ENCODE measurements at regions not wholly inside any gene's neighbourhood (a gene's known extent, or its start where the extent isn't known, plus 50 kb on each side); places are given as distances from the start of the nearest gene placed in this dataset.

DNA sequence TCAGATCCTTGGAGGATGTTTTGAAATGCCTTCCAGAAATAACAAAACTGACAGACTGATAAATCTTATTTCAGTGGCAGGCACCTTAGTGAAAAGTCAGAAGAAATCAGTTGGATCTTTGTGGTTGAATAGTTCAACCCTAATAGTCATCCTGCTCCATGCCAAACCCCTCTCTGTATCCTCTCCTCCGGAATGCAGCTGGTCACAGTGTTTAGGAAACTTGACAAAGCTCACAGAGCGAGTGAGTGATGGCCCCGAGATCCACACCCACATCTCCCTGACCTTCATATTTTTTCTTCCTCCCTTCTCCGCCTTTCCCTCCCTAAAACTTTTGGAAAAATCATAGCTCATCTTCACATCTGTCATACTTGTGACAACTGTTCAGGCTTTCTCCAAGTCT lies 464.8 kb upstream of the CDH4 start:
- no peak overlapping the region for H3K18ac ChIP-seq (ENCODE audit: extremely low read depth, low read length)
- no peak overlapping the region for H3K4me3 ChIP-seq (ENCODE audit: extremely low read depth in 1 of 4, insufficient read depth in 2 of 4, low read depth in 3 of 4, low read length in 4 of 4)
- H3K9me3 ChIP-seq (ENCODE audit: insufficient read depth in 2 of 2, low read depth in 1 of 2, low read length in 1 of 2) = no peaks in the 10 kb centered on the region
- H2BK120ac ChIP-seq (replicated peaks; ENCODE audit: low read depth, low read length) = no peak overlapping the region
- H3K4me1 ChIP-seq (replicated peaks in 1 of 4; ENCODE audit: control insufficient read depth in 3 of 4, insufficient read depth in 4 of 4, low read length in 3 of 4) = peaks cover 0 to 10% (median 0%) of the 10 kb centered on the region in 4 experiments; a peak in 4 of 7 replicates
- no peak overlapping the region for H2AK5ac ChIP-seq (ENCODE audit: low read depth, low read length)
- no peak overlapping the region for H3K14ac ChIP-seq (ENCODE audit: insufficient read length)
- H2BK15ac ChIP-seq (ENCODE audit: low read length) = no peak overlapping the region
- peaks cover 0 to 2% of the 10 kb centered on the region in 2 experiments for H4K20me1 ChIP-seq (replicated peaks in 1 of 2; ENCODE audit: control insufficient read depth in 1 of 2, insufficient read depth in 2 of 2, low read length in 2 of 2)
- H3K79me1 ChIP-seq (ENCODE audit: low read depth, low read length) = no peaks in the 10 kb centered on the region
- no peak overlapping the region for H3K56ac ChIP-seq (replicated peaks; ENCODE audit: insufficient read length, low read depth, low read length)
- no peak for DNase-seq (ENCODE audit: low read depth in 1 of 2, low spot score in 2 of 2)
- no peak overlapping the region for H4K5ac ChIP-seq (ENCODE audit: insufficient read length, low read depth, low read length)
- no peak overlapping the region for H3K27ac ChIP-seq (ENCODE audit: low read depth, low read length)
- ChIA-PET POLR2A (ENCODE audit: partially characterized antibody) (no interaction called here), CTCF (ENCODE audit: partially characterized antibody) (interaction anchor here (1.3 kb wide), 1 partner anchor 9 kb away, joined by 4 read pairs; no protein-coding TSS in a partner anchor)
- H3K27me3 ChIP-seq (replicated peaks in 1 of 4; ENCODE audit: control insufficient read depth in 3 of 4, extremely low read depth in 1 of 4, insufficient read depth in 3 of 4, low read length in 3 of 4) = no peaks in the 10 kb centered on the region; a peak in 1 of 7 replicates
- no peak overlapping the region for H3K4ac ChIP-seq (replicated peaks; ENCODE audit: insufficient read length, low read depth, low read length)
- no peak for FAIRE-seq
- no peak overlapping the region for H2BK20ac ChIP-seq (ENCODE audit: low read length)
- H4K8ac ChIP-seq (ENCODE audit: extremely low read depth, insufficient read depth, low read length) = no peak overlapping the region
- H4K91ac ChIP-seq (replicated peaks; ENCODE audit: insufficient read length, low read length) = no peak overlapping the region
- no peaks in the 10 kb centered on the region for H3K79me2 ChIP-seq (ENCODE audit: control insufficient read depth in 1 of 2, insufficient read depth in 2 of 2, low read length in 2 of 2)
- 71% methylated on average over 4 of the region's 4 CpGs; no CpG with 5 or more reads in 1 of the 2 experiments for WGBS, 2 experiments (ENCODE audit: extremely low coverage in 1 of 2, insufficient coverage in 1 of 2, insufficient read length in 1 of 2, insufficient replicate concordance in 2 of 2, low coverage in 1 of 2, low lambda C conversion rate in 2 of 2, missing lambda C conversion rate in 1 of 2)
- H3K4me2 ChIP-seq (ENCODE audit: insufficient read depth in 1 of 2, low read depth in 2 of 2, low read length in 2 of 2) = no peak overlapping the region
- no peak overlapping the region for H2AFZ ChIP-seq (ENCODE audit: low read length)
- no peak overlapping the region for H2BK5ac ChIP-seq (ENCODE audit: low read depth, low read length)
- peaks cover 2% of the 10 kb centered on the region for H3K23me2 ChIP-seq (ENCODE audit: low read depth, low read length)
- H3K9ac ChIP-seq (replicated peaks in 1 of 4; ENCODE audit: extremely low read depth in 1 of 4, low read depth in 3 of 4, low read length in 3 of 4) = no peak overlapping the region
- H2BK12ac ChIP-seq (ENCODE audit: low read depth, low read length) = no peak overlapping the region
- no peak overlapping the region for H3K23ac ChIP-seq (ENCODE audit: insufficient read length)
- H3K36me3 ChIP-seq (ENCODE audit: control insufficient read depth in 2 of 4, insufficient read depth in 4 of 4, low read length in 3 of 4) = no peaks in the 10 kb centered on the region
- TF ChIP-seq TAF1 (IDR thresholded peaks at IDR 0.05; ENCODE audit: low read depth, low read length) = no peak
- no peak for TF ChIP-seq SIN3A (conservative IDR thresholded peaks at IDR 0.05 in 1 of 2, IDR thresholded peaks at IDR 0.05 in 1 of 2; ENCODE audit: low read depth in 1 of 2, low read length in 2 of 2)
- no peak for TF ChIP-seq RBBP5 (IDR thresholded peaks at IDR 0.05; ENCODE audit: borderline replicate concordance, low read depth, low read length)
- TF ChIP-seq, protein P1, sequence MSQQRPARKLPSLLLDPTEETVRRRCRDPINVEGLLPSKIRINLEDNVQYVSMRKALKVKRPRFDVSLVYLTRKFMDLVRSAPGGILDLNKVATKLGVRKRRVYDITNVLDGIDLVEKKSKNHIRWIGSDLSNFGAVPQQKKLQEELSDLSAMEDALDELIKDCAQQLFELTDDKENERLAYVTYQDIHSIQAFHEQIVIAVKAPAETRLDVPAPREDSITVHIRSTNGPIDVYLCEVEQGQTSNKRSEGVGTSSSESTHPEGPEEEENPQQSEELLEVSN (IDR thresholded peaks at IDR 0.05) = no peak
- TF ChIP-seq, protein P2, sequence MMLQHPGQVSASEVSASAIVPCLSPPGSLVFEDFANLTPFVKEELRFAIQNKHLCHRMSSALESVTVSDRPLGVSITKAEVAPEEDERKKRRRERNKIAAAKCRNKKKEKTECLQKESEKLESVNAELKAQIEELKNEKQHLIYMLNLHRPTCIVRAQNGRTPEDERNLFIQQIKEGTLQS (IDR thresholded peaks at IDR 0.05; ENCODE audit: insufficient read depth, low read depth, low read length) = no peak
- no peak for TF ChIP-seq MAFK (IDR thresholded peaks at IDR 0.05; ENCODE audit: low read depth, low read length)
- TF ChIP-seq, protein P3, sequence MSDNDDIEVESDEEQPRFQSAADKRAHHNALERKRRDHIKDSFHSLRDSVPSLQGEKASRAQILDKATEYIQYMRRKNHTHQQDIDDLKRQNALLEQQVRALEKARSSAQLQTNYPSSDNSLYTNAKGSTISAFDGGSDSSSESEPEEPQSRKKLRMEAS (IDR thresholded peaks at IDR 0.05) = no peak
- TF ChIP-seq, protein P4, sequence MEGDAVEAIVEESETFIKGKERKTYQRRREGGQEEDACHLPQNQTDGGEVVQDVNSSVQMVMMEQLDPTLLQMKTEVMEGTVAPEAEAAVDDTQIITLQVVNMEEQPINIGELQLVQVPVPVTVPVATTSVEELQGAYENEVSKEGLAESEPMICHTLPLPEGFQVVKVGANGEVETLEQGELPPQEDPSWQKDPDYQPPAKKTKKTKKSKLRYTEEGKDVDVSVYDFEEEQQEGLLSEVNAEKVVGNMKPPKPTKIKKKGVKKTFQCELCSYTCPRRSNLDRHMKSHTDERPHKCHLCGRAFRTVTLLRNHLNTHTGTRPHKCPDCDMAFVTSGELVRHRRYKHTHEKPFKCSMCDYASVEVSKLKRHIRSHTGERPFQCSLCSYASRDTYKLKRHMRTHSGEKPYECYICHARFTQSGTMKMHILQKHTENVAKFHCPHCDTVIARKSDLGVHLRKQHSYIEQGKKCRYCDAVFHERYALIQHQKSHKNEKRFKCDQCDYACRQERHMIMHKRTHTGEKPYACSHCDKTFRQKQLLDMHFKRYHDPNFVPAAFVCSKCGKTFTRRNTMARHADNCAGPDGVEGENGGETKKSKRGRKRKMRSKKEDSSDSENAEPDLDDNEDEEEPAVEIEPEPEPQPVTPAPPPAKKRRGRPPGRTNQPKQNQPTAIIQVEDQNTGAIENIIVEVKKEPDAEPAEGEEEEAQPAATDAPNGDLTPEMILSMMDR (IDR thresholded peaks at IDR 0.05; ENCODE audit: control extremely low read depth in 1 of 3, insufficient read depth in 1 of 3, low read depth in 1 of 3, low read length in 3 of 3) = no peak
- no peak for TF ChIP-seq CTBP2 (IDR thresholded peaks at IDR 0.05; ENCODE audit: borderline replicate concordance, insufficient read depth, insufficient read length, low read length)

All from H1 (cell line).